Small intestine (tissue), 7 donors: ENCODE measurements at regions not wholly inside any gene's neighbourhood (a gene's known extent, or its start where the extent isn't known, plus 50 kb on each side); places are given as distances from the start of the nearest gene placed in this dataset.
A peak's percentile ranks its signal among the peaks of the same experiment; 100 is the strongest.
"Not testable (repeated sequence)": the region's sequence is repeated elsewhere in the genome, so short reads cannot be mapped to it uniquely, and the experiment has no call there.

Experiments used
- DNase-seq, 2 donors: peaks; one replicate each; pipeline versions ENCODE4 v3.0.0 to v3.0.0-alpha.2; 2013
- FAIRE-seq: peaks from 2 replicates; lab custom pipeline; 2012; peaks lifted over from hg19 to GRCh38; lab: Jason Lieb, UNC
- H3K27ac ChIP-seq, 3 donors: one replicate each; pipeline ENCODE4 v1.5.1; 2013; ENCODE audit warnings: low read length in 2 of 3, mild to moderate bottlenecking in 2 of 3, control low read depth in 1 of 3, inconsistent platforms in 1 of 3, low read depth in 1 of 3, moderate library complexity in 1 of 3
- H3K27me3 ChIP-seq, 3 donors: one replicate each; pipeline ENCODE4 v1.6.1; 2013; ENCODE audit warnings: low read length in 3 of 3, inconsistent platforms in 1 of 3; ENCODE audit not compliant: control insufficient read depth in 3 of 3, insufficient read depth in 3 of 3
- H3K36me3 ChIP-seq, 3 donors: one replicate each; pipeline ENCODE4 v1.6.1; 2013; ENCODE audit warnings: low read length in 3 of 3, inconsistent platforms in 1 of 3, low read depth in 1 of 3, mild to moderate bottlenecking in 1 of 3, moderate library complexity in 1 of 3; ENCODE audit not compliant: control insufficient read depth in 3 of 3, insufficient read depth in 2 of 3
- H3K4me1 ChIP-seq, 3 donors: one replicate each; pipeline ENCODE4 v1.6.1; 2013; ENCODE audit warnings: low read length in 2 of 3, inconsistent platforms in 1 of 3, low read depth in 1 of 3, mild to moderate bottlenecking in 1 of 3, moderate library complexity in 1 of 3; ENCODE audit not compliant: control insufficient read depth in 3 of 3, insufficient read depth in 2 of 3
- H3K4me3 ChIP-seq, 3 donors: one replicate each; pipeline ENCODE4 v1.5.1; 2013; ENCODE audit warnings: low read length in 3 of 3, control low read depth in 1 of 3, inconsistent platforms in 1 of 3, low read depth in 1 of 3, mild to moderate bottlenecking in 1 of 3, moderate library complexity in 1 of 3
- H3K9me3 ChIP-seq, 2 donors: one replicate each; pipeline ENCODE4 v1.6.1; 2013; ENCODE audit warnings: low read depth in 1 of 2, low read length in 1 of 2; ENCODE audit not compliant: control insufficient read depth in 2 of 2, insufficient read depth in 1 of 2
- WGBS, 3 donors: extraction: QIAGEN DNeasy Blood & Tissue Kit; methylation state at CpG; one replicate each; pipeline ENCODE4 v1.1.7; 2013; 5-methylcytosine and 5-hydroxymethylcytosine counted together
- donor health status: healthy with polysubstance abuse.
- donor health status: control.
- donor health status: control.
- donor health status: Bipolar disorder and iron deficiency.
- donor health status: healthy.

- Histone ChIP-seq H3K9me3 (no peaks in the 10 kb centered on the region), H3K27me3 (peaks cover 0 to 2% (median 0%) of the 10 kb centered on the region in 3 donors), H3K4me3 (no peak overlapping the region), H3K4me1 (no peaks in the 10 kb centered on the region), H3K27ac (no peak overlapping the region), H3K36me3 (no peaks in the 10 kb centered on the region)
- DNase-seq (no peak), FAIRE-seq (no peak)
- WGBS, 3 donors = 61 to 73% (median 67%) methylated on average over 3 of the region's 3 CpGs
These were observed 359.6 kb downstream of the HS3ST1 start for GRCh38 chr4:11069083-11069482.

- H3K4me1 ChIP-seq, FAIRE-seq, H3K4me3 ChIP-seq, H3K36me3 ChIP-seq, H3K27me3 ChIP-seq, DNase-seq, H3K27ac ChIP-seq, H3K9me3 ChIP-seq: not testable (repeated sequence)
- 89 to 95% (median 93%) methylated on average over 22 of the region's 22 CpGs for WGBS, 3 donors
These were observed 362.1 kb downstream of the HS3ST1 start for GRCh38 chr4:11066584-11066983.

GRCh38 chr4:11060637-11061036 is 368.1 kb downstream of the HS3ST1 start:
- not testable (repeated sequence) for H3K4me1 ChIP-seq, H3K27ac ChIP-seq, DNase-seq, FAIRE-seq, H3K36me3 ChIP-seq, H3K4me3 ChIP-seq, H3K9me3 ChIP-seq, H3K27me3 ChIP-seq
- WGBS, 3 donors = 80 to 94% (median 92%) methylated on average over 3 of the region's 3 CpGs

GRCh38 chr4:11054937-11055336 is 370.4 kb upstream of the CLNK start:
- H3K27ac ChIP-seq, H3K4me3 ChIP-seq, H3K9me3 ChIP-seq, H3K4me1 ChIP-seq, DNase-seq, H3K36me3 ChIP-seq, H3K27me3 ChIP-seq, FAIRE-seq: not testable (repeated sequence)
- 92 to 95% (median 94%) methylated on average over 7 of the region's 7 CpGs for WGBS, 3 donors

- no peaks in the 10 kb centered on the region for H3K9me3 ChIP-seq
- no peaks in the 10 kb centered on the region for H3K27me3 ChIP-seq
- no peak for DNase-seq
- no peaks in the 10 kb centered on the region for H3K4me1 ChIP-seq
- 82 to 87% (median 82%) methylated on average over 5 of the region's 5 CpGs for WGBS, 3 donors
- H3K27ac ChIP-seq = no peak overlapping the region
- no peaks in the 10 kb centered on the region for H3K36me3 ChIP-seq
- no peak overlapping the region for H3K4me3 ChIP-seq
- no peak for FAIRE-seq
These were observed 369.1 kb upstream of the CLNK start for GRCh38 chr4:11053601-11054220.

GRCh38 chr4:11051181-11051580 is 366.6 kb upstream of the CLNK start:
- H3K36me3 ChIP-seq = no peaks in the 10 kb centered on the region
- no peak for DNase-seq
- FAIRE-seq = no peak
- 78 to 87% (median 86%) methylated on average over 2 of the region's 2 CpGs for whole genome bisulfite sequencing, 3 donors
- peaks cover 0 to 2% (median 0%) of the 10 kb centered on the region in 3 donors for H3K27me3 ChIP-seq
- no peak overlapping the region for H3K27ac ChIP-seq
- no peaks in the 10 kb centered on the region for H3K4me1 ChIP-seq
- no peak overlapping the region for H3K4me3 ChIP-seq
- no peaks in the 10 kb centered on the region for H3K9me3 ChIP-seq

GRCh38 chr4:11050766-11051165 is 366.2 kb upstream of the CLNK start:
- 91 to 100% (median 93%) methylated on average over 2 of the region's 2 CpGs for WGBS, 3 donors

GRCh38 chr4:11049001-11049400 is 364.4 kb upstream of the CLNK start:
- H3K4me1 ChIP-seq = no peaks in the 10 kb centered on the region
- FAIRE-seq (no peak), DNase-seq (no peak)
- H3K36me3 ChIP-seq = no peaks in the 10 kb centered on the region
- peaks cover 0 to 2% (median 0%) of the 10 kb centered on the region in 3 donors for H3K27me3 ChIP-seq
- no peak overlapping the region for H3K4me3 ChIP-seq
- 74 to 82% (median 75%) methylated on average over 2 of the region's 2 CpGs for WGBS, 3 donors
- H3K9me3 ChIP-seq = no peaks in the 10 kb centered on the region
- no peak overlapping the region for H3K27ac ChIP-seq

More at GRCh38 chr4:11050766-11051165, 366.2 kb upstream of the CLNK start:
- H3K4me1 ChIP-seq = no peaks in the 10 kb centered on the region
- H3K9me3 ChIP-seq = no peaks in the 10 kb centered on the region
- no peak overlapping the region for H3K27ac ChIP-seq
- DNase-seq (no peak), FAIRE-seq (no peak)
- H3K4me3 ChIP-seq = no peak overlapping the region
- no peaks in the 10 kb centered on the region for H3K36me3 ChIP-seq
- peaks cover 0 to 2% (median 0%) of the 10 kb centered on the region in 3 donors for H3K27me3 ChIP-seq

- peak; percentile 15 for FAIRE-seq
These were observed 358.2 kb upstream of the CLNK start for GRCh38 chr4:11042760-11043159.

More at GRCh38 chr4:11042760-11043159, 358.2 kb upstream of the CLNK start:
- Histone ChIP-seq H3K9me3 (no peaks in the 10 kb centered on the region), H3K4me3 (no peak overlapping the region), H3K4me1 (peaks cover 0 to 4% (median 0%) of the 10 kb centered on the region in 3 donors), H3K27me3 (peaks cover 0 to 2% (median 0%) of the 10 kb centered on the region in 3 donors), H3K36me3 (no peaks in the 10 kb centered on the region), H3K27ac (no peak overlapping the region)
- DNase-seq = peak in 1 of 2 donors; percentile 40
- 17 to 67% (median 36%) methylated on average over 3 of the region's 3 CpGs for WGBS, 3 donors
